Subcutaneous abdominal adipose tissue (tissue), 5 donors: ENCODE measurements at regions not wholly inside any gene's neighbourhood (a gene's known extent, or its start where the extent isn't known, plus 50 kb on each side); places are given as distances from the start of the nearest gene placed in this dataset.

ENCODE experiments used
- H3K27ac ChIP-seq: one replicate; pipeline ENCODE4 v1.7.0; 2013; ENCODE audit warnings: low read depth, mild to moderate bottlenecking, inconsistent platforms, low read length, moderate library complexity
- H3K27me3 ChIP-seq, 5 donors: one replicate each; pipeline ENCODE4 v1.7.0; 2013; ENCODE audit warnings: low read length in 5 of 5, inconsistent platforms in 1 of 5; ENCODE audit not compliant: control insufficient read depth in 5 of 5, insufficient read depth in 4 of 5
- H3K36me3 ChIP-seq, 5 donors: one replicate each; pipeline ENCODE4 v1.7.0; 2013; ENCODE audit warnings: low read length in 5 of 5; ENCODE audit not compliant: control insufficient read depth in 5 of 5, insufficient read depth in 5 of 5
- H3K4me1 ChIP-seq, 5 donors: one replicate each; pipeline ENCODE4 v1.7.0; 2013; ENCODE audit warnings: low read length in 5 of 5, mild to moderate bottlenecking in 3 of 5, moderate library complexity in 1 of 5; ENCODE audit not compliant: control insufficient read depth in 5 of 5, insufficient read depth in 5 of 5
- H3K4me3 ChIP-seq, 5 donors: one replicate each; pipeline ENCODE4 v1.7.0; 2013; ENCODE audit warnings: low read length in 5 of 5, low read depth in 1 of 5
- H3K9ac ChIP-seq, 5 donors: one replicate each; pipeline ENCODE4 v1.7.0; 2013; ENCODE audit warnings: low read length in 5 of 5, mild to moderate bottlenecking in 4 of 5, moderate library complexity in 3 of 5
- H3K9me3 ChIP-seq, 5 donors: one replicate each; pipeline ENCODE4 v1.7.0; 2013; ENCODE audit warnings: low read length in 5 of 5; ENCODE audit not compliant: control insufficient read depth in 5 of 5
- donor health status: healthy.
- donor health status: healthy.
- donor health status: healthy.
- donor health status: healthy.
- donor health status: healthy.

DNA sequence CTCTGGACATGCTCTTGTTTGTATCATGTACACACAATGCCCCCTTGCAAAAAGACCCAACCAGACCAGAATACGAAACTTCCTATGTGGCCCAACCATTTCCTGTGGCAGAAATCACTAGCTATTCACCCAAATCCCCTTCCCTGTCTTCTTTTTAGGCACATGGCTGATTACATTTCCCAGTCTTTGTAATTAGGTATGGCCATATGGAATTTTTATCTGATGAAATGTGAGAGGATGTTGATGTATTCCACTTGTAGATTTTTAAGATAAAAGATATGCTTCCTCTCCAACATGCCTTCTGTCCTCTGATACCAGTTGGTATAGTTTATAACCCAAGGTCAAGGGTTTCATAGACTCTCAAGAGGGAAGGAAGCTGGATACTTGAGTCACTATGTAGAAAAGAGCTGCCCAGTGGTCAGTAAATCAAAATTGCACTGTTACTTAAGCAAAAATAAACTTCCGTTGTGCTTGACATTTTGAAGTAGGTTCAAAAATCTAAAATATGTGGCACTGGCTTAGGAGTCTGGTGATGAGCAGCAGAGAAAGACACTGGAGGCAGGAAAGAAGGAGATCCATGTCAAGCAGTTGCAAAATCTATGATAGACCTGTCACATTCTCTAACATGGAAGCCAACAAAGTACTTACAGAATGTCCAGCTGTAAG is 297.4 kb downstream of the SMAD2 start:
- Histone ChIP-seq H3K4me1 (peaks cover 0 to 9% (median 0%) of the 10 kb centered on the region in 5 donors), H3K4me3 (no peak overlapping the region), H3K27ac (no peak overlapping the region), H3K36me3 (no peaks in the 10 kb centered on the region), H3K27me3 (peaks cover 0 to 4% (median 0%) of the 10 kb centered on the region in 5 donors), H3K9ac (no peak overlapping the region), H3K9me3 (no peaks in the 10 kb centered on the region)

DNA sequence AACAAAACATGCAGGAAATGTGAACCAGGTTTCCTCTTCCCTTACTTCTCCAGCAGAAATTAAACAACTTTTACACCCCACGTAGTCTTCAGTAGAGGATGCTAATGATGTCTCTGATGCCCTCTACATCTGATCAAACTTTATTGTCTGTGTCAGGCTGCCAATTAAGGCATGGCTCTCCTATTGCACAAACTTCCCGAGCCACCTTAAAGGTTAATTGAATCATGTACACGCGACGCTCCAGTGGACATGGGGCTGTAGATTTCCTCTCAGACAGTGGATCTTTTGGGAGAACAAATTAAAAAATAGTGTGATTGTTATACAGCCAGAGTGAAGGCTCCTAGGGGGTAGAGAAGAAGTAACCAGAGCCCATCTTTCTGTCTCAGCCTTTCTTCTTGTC is 301.6 kb downstream of the SMAD2 start:
- no peaks in the 10 kb centered on the region for H3K9me3 ChIP-seq

DNA sequence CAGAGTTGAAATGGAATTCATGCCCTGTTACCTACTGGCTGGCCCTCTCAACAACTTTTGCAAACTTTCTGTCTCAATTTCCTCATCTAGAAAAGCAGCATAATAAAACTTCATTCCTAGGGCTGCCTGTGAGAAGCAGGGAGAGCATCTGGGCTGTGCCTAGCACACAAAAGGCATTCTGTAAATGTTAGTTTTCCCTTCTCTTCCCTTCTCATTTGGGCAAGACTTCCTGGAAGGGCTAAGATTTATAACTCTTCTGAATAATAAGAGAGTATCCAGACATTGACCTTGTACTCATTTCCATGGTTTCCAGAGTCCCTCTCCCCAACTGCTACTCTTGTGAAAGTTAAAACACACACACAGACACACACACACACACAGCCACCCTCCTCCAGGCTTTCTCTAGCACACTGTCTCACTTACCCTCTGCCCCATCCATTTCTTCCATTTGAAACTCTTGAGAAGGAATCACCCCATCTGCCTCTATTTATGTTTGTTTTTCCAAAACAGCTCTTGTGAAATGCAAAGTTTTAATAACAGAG is 302.1 kb downstream of the SMAD2 start:
- Histone ChIP-seq H3K27me3 (peaks cover 0 to 3% (median 0%) of the 10 kb centered on the region in 5 donors), H3K9ac (no peak overlapping the region), H3K9me3 (no peaks in the 10 kb centered on the region), H3K36me3 (no peaks in the 10 kb centered on the region), H3K4me3 (no peak overlapping the region), H3K4me1 (peaks cover 0 to 6% (median 0%) of the 10 kb centered on the region in 5 donors), H3K27ac (no peak overlapping the region)

More for the DNA sequence above, 301.6 kb downstream of the SMAD2 start:
- Histone ChIP-seq H3K4me1 (peaks cover 0 to 9% (median 0%) of the 10 kb centered on the region in 5 donors), H3K27ac (no peak overlapping the region), H3K36me3 (no peaks in the 10 kb centered on the region), H3K9ac (no peak overlapping the region), H3K27me3 (peaks cover 0 to 3% (median 0%) of the 10 kb centered on the region in 5 donors), H3K4me3 (no peak overlapping the region)

DNA sequence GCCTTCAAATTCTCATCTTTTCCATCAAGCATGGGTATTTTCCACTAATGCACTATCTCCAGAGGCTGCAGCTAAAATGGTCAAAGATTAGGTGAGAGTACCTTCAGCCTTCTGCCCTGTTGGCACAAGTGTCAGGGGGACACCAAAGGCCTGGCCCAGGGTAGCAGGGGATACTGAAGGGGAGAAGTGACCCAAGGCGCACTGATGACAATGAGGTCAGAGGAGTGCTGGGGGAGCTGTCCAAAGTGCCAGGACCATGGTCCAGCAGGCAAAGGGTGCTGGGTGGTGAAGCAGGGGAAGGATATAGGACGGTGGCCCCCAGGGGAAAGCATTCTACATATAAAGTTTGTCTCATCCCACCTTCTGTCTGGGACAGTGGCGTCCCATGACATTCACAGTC is 303.4 kb downstream of the SMAD2 start:
- Histone ChIP-seq H3K27ac (no peak overlapping the region), H3K4me1 (no peaks in the 10 kb centered on the region), H3K9me3 (no peaks in the 10 kb centered on the region), H3K27me3 (peaks cover 0 to 3% (median 0%) of the 10 kb centered on the region in 5 donors), H3K4me3 (no peak overlapping the region), H3K9ac (no peak overlapping the region), H3K36me3 (no peaks in the 10 kb centered on the region)

DNA sequence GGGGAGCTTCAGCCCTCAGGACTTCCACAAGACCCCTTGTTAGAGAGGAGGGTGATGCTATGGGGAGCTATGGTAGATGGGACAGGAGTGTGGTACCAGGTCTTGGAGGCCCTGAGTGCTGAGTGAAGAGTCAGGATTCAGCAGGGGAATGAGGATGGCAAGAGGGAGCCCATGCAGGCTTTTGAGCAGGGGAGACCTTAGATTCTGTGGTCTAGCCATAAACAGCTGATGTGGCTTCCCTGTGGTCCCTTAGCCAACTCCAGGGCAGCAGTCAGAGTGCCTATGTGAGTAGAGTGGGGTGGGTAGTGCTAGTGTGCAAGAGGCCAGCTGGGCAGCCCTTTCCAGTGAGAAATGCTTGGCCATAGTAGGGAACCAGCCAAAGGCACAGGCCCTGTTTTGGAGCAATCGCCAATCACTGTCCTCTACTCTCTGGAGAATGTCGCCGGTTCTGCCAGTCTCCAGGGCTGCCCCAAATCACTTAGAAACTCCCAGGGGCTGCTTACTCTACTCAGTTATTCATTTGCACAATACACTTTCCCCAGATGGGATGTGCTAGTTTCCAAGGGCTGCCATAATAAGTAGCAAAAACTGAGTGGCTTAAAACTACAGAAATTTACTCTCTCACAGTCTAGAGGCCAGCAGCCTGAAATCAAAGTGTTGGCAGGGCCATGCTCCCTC is 310.5 kb downstream of the SMAD2 start:
- H3K27ac ChIP-seq, result no peak overlapping the region
- H3K9ac ChIP-seq, result no peak overlapping the region
- H3K27me3 ChIP-seq, result no peaks in the 10 kb centered on the region
- no peaks in the 10 kb centered on the region for H3K9me3 ChIP-seq
- H3K36me3 ChIP-seq, result no peaks in the 10 kb centered on the region
- H3K4me3 ChIP-seq, result no peak overlapping the region
- H3K4me1 ChIP-seq, result no peaks in the 10 kb centered on the region

DNA sequence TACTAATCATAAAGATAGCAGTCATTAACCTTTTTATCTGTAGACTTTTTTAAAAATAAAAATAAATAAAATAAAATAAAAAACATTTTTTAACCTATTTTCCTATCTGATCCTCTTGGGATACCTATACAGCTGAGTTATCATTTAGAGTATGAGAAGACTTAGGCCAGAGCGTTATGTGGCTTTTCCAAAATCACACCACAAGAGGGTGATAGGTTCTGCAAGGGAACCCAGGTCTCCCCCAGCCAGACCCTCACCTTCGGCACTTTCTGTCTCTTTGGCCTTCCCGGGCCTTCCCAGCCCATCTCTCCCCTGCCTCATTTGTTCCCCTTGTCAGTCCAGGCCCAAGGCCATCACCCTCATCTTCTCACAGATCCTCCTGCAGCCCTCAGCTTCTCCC is 311.7 kb downstream of the SMAD2 start:
- H3K27me3 ChIP-seq, result no peaks in the 10 kb centered on the region
- H3K4me3 ChIP-seq, result no peak overlapping the region
- no peak overlapping the region for H3K27ac ChIP-seq
- H3K9ac ChIP-seq, result no peak overlapping the region
- no peaks in the 10 kb centered on the region for H3K36me3 ChIP-seq
- no peaks in the 10 kb centered on the region for H3K4me1 ChIP-seq
- H3K9me3 ChIP-seq, result no peaks in the 10 kb centered on the region

DNA sequence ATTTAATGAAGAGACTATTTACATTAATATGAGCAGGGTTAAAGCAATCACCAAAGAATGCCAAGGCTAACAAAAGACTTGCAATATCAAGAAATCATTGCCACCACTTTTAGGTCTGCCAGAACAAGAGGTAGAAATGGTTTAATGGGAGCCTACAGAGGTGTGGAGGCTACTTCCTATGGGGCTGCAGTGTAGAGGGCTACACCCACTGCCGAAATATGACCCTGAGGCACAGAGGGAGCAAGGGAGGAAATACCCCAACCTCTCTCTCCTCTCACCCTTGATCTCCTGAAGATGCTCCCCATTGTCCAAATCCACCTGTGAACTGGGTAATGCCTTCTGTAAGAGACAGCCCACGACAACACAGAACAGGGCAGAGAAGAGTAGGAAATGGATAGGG is 315.4 kb downstream of the SMAD2 start:
- Histone ChIP-seq H3K4me1 (no peaks in the 10 kb centered on the region), H3K27ac (no peak overlapping the region), H3K9me3 (peaks cover 0 to 5% (median 4%) of the 10 kb centered on the region in 5 donors), H3K4me3 (no peak overlapping the region), H3K27me3 (no peaks in the 10 kb centered on the region), H3K9ac (no peak overlapping the region), H3K36me3 (no peaks in the 10 kb centered on the region)

DNA sequence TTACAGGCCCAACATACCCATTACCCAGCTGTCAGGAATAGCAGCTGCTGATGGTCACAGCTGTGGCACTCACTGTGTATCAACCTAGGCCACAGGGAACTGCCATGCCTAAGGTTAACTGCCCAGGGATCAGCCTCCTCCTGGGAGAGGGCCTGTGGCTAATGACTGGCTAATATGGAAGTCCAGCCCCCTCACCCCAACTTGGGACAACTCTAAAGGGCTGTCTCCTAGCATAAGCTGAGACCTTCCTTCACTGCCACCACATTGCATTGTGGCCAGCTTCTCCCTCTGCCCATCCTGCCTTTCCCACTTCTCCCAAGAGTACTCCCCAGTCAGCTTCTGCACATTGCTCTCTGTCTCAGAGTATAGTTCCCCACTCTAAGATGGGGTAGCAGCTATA is 316.5 kb downstream of the SMAD2 start:
- Histone ChIP-seq H3K4me3 (no peak overlapping the region), H3K9ac (no peak overlapping the region), H3K27me3 (no peaks in the 10 kb centered on the region), H3K4me1 (no peaks in the 10 kb centered on the region), H3K36me3 (no peaks in the 10 kb centered on the region), H3K27ac (no peak overlapping the region), H3K9me3 (peaks cover 0 to 5% (median 4%) of the 10 kb centered on the region in 5 donors)

DNA sequence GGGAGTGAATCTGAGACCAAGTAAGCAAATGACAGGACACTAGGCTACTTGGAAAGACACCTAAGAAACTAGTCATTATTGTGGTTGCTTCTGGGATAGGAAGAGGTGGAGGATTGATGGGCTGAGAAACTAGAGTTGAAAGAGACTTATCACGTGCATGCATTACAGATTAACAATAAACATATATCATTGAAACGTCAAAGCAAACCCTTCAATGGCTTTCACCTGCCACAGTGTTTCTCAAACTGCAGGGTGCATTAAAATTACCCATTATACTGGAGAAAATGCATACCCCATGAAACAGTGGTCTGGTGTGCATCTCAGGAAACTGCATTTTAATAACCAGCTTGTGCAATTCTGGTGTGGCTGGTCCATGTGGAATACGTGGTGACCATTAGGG is 318.8 kb downstream of the SMAD2 start:
- Histone ChIP-seq H3K36me3 (no peaks in the 10 kb centered on the region), H3K27me3 (no peaks in the 10 kb centered on the region), H3K4me3 (no peak overlapping the region), H3K27ac (no peak overlapping the region), H3K4me1 (no peaks in the 10 kb centered on the region), H3K9me3 (peaks cover 0 to 5% (median 4%) of the 10 kb centered on the region in 5 donors), H3K9ac (no peak overlapping the region)

DNA sequence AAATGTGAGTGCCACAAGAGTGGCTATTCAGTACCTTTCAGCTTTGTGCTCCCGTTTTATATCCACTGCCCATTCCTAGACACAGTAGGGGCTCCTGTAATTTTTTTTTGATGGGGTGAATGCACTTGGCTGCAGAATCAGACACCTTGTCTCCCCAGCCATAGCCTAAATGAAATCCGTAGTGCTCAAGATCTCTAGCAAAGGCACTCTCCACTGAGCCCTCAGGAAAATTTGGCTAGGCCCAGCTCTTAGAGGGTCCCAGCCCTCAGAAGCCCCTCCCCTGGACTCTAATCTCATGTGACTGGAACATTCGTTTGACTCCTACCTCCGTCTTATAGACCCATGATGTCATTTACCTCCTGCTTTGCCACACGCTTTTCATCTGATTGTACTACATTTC is 323.9 kb downstream of the SMAD2 start:
- Histone ChIP-seq H3K27ac (no peak overlapping the region), H3K9ac (no peak overlapping the region), H3K4me3 (no peak overlapping the region), H3K27me3 (peaks cover 0 to 2% (median 0%) of the 10 kb centered on the region in 5 donors), H3K9me3 (peaks cover 0 to 4% (median 4%) of the 10 kb centered on the region in 5 donors), H3K4me1 (no peaks in the 10 kb centered on the region), H3K36me3 (no peaks in the 10 kb centered on the region)
